Motor neuron (in vitro differentiated cells): ENCODE measurements at regions not wholly inside any gene's neighbourhood (a gene's known extent, or its start where the extent isn't known, plus 50 kb on each side); places are given as distances from the start of the nearest gene placed in this dataset.

Source experiments
- ATAC-seq, 8 experiments: fragments of 200-7000 bp; cut with Tn5 transposase; replicated peaks in 6 of 8; 2 replicates each; pipeline ENCODE4 v1.8.0; 2021; ENCODE audit warnings: mild to moderate bottlenecking in 8 of 8, moderate library complexity in 8 of 8
- H3K27ac ChIP-seq, 2 donors: fragments of 250-450 bp; sonication (Bioruptor Pico); 2 replicates each; pipeline ENCODE4 v1.9.0; 2021; ENCODE audit warnings: antibody characterized with exemption in 2 of 2, mild to moderate bottlenecking in 2 of 2, moderate library complexity in 1 of 2
- H3K4me1 ChIP-seq, 2 donors: fragments of 250-450 bp; sonication (Bioruptor Pico); replicated peaks in 1 of 2; 2 replicates each; pipeline ENCODE4 v1.6.1; 2021; ENCODE audit warnings: antibody characterized with exemption in 2 of 2, mild to moderate bottlenecking in 2 of 2, moderate library complexity in 1 of 2
- H3K4me3 ChIP-seq, 5 donors: fragments of 250-450 bp; sonication (Bioruptor Pico); 2 replicates each; pipeline ENCODE4 v1.9.0; 2021; ENCODE audit warnings: antibody characterized with exemption in 5 of 5, mild to moderate bottlenecking in 5 of 5, moderate library complexity in 4 of 5
- WGBS, 10 experiments: fragments of 450-650 bp; shearing (Covaris generic); methylation state at CpG; one replicate each; pipeline ENCODE4 v1.0.0; 2022; 5-methylcytosine and 5-hydroxymethylcytosine counted together
- in situ Hi-C, 9 experiments: fragments of 400-800 bp; cut with MboI; loops; one replicate each; pipeline ENCODE4 v1.15.0; 2021; ENCODE audit warnings: low sequenced_read_pairs in 9 of 9, low pct_unique_long_range_greater_than_20kb in 2 of 9; ENCODE audit not compliant: unreplicated experiment in 9 of 9

DNA sequence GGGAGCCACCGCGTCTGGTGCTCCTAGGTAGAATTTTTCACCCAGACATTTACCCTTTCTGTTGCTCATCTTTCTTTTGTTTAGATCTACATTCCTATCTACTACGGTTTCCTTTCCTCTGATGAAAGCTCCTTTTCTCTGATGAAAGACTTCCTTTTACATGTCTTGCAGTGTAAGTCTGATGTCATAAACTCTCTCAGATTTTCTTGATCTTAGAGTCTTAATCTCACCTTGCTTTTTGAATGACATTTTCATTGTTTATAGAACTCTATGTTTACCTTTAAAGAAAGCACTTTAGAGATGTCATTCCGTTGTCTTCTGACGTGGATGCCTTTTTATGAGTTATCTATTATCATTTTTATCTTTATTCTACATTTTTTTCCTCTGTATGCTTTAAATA is 171.8 kb upstream of the MTPN start:
- Histone ChIP-seq H3K4me1 (no peaks in the 10 kb centered on the region), H3K27ac (no peak overlapping the region), H3K4me3 (no peak overlapping the region)
- in situ Hi-C loops = no loop called here
- ATAC-seq = no peak
- WGBS, 10 experiments = 4 to 100% (median 86%) methylated on average over 1 to 5 of the region's 5 CpGs

DNA sequence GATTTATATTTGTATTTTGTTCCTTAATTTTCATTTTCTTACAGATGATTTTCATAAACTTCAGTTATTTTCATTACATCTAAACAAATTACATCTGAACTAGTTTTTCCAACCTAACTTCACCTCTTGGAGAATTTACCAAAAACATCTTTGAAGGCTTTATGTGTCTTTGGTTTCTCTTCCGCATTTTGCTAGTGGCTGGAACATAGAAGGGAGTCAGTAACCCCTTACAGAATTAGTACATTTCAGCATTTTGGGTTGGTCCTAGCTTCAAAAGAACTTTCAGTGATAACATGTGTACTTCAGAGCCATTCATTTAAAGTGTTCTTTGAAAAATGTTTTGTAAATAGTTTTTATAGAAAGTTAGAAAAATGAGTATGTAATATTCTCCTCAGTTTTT is 169.8 kb upstream of the MTPN start:
- Histone ChIP-seq H3K4me1 (no peaks in the 10 kb centered on the region), H3K27ac (no peak overlapping the region), H3K4me3 (no peak overlapping the region)
- 0 to 100% (median 100%) methylated on average over 1 of the region's 1 CpG; no CpG with 5 or more reads in 1 of the 10 experiments for WGBS, 10 experiments
- ATAC-seq = no peak
- in situ Hi-C loops = no loop called here

DNA sequence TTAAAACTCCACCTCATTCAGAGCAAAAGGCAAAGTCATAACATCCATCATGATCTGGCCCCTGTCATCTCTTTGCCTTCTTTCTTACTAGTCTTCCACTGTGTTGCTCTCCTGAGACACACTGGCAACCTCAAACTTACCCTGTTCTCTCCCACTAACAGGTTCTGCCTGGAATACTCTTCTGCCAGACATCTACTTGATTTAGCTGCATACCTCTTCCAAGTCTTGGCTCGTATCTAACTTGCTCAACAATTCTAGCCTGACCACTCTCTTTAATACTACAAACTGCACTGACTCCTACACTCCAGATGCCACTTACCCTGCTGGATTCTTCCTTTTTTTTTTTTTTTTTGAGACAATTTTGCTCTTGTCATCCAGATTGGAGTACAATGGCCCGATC is 167.0 kb upstream of the MTPN start:
- no peak overlapping the region for H3K4me3 ChIP-seq
- ATAC-seq = no peak
- in situ Hi-C loops = no loop called here
- H3K4me1 ChIP-seq = peaks cover 3 to 10% of the 10 kb centered on the region in 2 donors
- WGBS, 10 experiments = 0 to 100% (median 59%) methylated on average over 1 to 2 of the region's 2 CpGs; no CpG with 5 or more reads in 2 of the 10 experiments
- no peak overlapping the region for H3K27ac ChIP-seq

DNA sequence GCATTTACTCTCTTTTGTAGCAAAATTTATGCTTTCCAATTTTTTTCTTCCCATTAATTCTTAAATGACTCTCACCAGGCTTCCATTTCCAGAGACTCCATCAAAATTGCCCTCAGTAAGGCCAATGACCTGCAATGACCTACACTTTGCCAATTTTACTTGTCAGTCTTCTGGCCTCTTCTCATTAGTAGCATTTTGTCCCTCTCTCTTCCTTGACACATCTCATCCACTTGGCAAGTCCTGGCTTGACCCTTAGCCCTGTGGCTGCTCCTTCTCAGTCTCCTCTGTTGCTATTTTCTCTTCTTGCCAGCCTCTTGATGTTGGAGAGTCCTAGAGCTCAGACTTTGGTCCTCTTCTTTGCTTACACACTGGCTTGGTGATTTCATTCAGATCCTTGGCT is 166.1 kb upstream of the MTPN start:
- Histone ChIP-seq H3K4me3 (no peak overlapping the region), H3K4me1 (peaks cover 6 to 14% of the 10 kb centered on the region in 2 donors), H3K27ac (no peak overlapping the region)
- no peak for ATAC-seq
- in situ Hi-C loops = no loop called here

DNA sequence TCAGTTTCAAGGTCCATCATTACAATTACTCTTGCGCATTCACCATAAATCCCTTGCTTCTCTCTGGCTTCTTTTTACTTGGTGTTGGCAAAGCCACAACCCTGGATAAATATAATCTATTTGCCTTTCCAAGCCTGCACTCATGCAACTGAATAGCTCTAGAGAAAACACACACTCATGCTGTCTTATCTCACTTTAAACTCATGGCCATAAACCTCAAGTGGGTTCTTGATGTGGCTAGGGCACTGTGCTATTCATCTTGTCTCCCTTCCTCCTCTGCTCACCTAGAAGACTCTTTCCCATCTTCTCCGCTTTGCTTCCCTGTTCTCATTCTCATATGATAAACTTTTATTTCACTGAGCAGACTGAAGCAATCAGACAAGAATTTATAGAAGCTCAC is 165.4 kb upstream of the MTPN start:
- WGBS, 10 experiments = 35 to 100% (median 92%) methylated on average over 1 to 2 of the region's 2 CpGs; no CpG with 5 or more reads in 2 of the 10 experiments
- no peak for ATAC-seq
- peaks cover 6 to 14% of the 10 kb centered on the region in 2 donors for H3K4me1 ChIP-seq
- in situ Hi-C loops = no loop called here
- H3K4me3 ChIP-seq = no peak overlapping the region
- H3K27ac ChIP-seq = no peak overlapping the region

DNA sequence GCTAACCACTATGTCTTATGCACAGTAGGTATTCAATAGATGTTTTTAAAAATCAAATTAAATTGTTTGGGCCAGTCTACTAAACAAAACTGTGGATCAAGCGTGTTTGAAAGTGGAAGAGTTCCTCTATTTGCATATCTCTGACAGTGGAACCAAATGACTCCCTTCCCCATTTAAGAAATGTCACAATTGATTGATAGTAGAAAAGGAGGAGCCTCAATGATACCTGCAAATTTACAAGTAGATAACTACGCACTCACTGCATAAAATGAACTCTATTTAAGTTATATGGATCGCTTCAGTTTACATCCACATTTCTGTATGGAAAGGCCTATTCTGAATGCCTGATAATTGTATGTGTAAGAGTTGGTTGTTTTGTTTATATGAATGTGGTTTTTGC is 163.3 kb upstream of the MTPN start:
- Histone ChIP-seq H3K27ac (no peak overlapping the region), H3K4me1 (peaks cover 6 to 20% of the 10 kb centered on the region in 2 donors), H3K4me3 (no peak overlapping the region)
- in situ Hi-C loops = no loop called here
- no peak for ATAC-seq
- 0 to 100% (median 85%) methylated on average over 1 to 3 of the region's 3 CpGs; no CpG with 5 or more reads in 1 of the 10 experiments for WGBS, 10 experiments

DNA sequence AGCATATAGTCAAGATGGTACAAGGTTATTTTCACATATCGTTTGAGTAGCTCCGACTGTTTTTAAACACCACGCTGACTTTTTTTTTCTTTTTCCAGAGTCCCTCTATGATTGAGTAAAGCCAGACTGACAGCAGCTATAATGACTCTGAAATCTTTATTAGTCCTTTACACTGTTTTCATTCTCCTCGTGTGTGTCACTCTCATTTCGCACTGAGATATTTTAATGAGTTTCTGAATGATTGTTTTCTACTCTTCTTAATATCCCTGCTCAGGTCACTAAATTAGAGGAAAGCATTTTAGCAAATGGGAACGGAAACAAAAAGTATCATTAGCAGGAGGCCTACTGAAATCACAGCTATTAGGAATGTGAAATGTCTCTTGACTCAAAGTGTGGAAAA is 162.3 kb upstream of the MTPN start:
- peaks cover 6 to 23% of the 10 kb centered on the region in 2 donors for H3K4me1 ChIP-seq
- H3K4me3 ChIP-seq = no peak overlapping the region
- WGBS, 10 experiments = 2 to 90% (median 45%) methylated on average over 2 to 6 of the region's 6 CpGs
- ATAC-seq = no peak
- in situ Hi-C loops = no loop called here
- no peak overlapping the region for H3K27ac ChIP-seq

DNA sequence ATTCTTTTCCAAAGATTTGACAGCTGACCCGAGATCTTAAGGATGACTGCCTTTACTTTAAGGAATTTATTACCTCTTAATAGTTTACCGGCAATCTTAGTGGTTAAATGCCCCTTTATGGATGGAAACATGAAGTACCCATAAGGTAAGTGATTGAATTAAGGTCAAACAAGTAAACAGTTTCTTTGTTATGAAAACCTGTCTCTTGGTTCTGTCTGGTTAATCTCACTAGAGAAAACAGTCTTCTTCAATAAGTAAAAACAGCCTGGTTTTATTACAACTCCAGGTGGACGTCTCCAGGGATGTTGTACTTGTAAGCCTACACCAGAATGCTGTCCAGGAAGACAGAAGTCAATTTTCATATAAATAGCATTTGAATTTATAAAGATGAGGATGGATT is 161.8 kb upstream of the MTPN start:
- WGBS, 10 experiments = 0 to 94% (median 55%) methylated on average over 1 to 3 of the region's 3 CpGs
- Histone ChIP-seq H3K4me1 (peaks cover 6 to 23% of the 10 kb centered on the region in 2 donors), H3K27ac (no peak overlapping the region), H3K4me3 (no peak overlapping the region)
- in situ Hi-C loops = no loop called here
- ATAC-seq = no peak

DNA sequence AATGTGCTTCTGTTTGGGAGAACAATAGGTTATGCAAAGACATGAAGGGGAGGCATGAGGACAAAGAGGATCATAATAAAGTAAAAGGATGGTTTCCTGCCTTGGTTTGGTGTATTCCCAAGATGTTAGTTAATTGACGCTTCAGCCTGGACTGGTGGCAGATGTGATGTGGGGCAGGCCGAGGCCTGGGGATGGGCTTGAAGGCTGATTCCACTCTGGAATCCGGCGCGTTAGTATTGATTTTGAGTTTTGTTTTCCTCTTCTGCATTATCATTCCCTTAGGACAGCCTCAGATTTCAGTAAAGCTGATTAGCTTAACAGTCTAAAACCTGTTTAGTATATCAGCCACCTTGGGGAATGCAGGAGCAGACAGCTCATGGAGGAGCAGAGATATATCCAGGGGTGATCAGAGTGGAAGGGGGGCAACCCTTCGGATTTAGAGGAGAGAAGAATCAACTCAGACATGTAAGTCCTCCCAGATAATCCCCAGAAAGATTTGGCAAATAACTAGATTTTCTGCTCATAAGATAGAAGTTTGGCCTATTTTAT is 159.8 kb upstream of the MTPN start:
- whole genome bisulfite sequencing, 10 experiments = 0 to 81% (median 55%) methylated on average over 1 to 5 of the region's 6 CpGs; no CpG with 5 or more reads in 2 of the 10 experiments
- in situ Hi-C loops = no loop called here

DNA sequence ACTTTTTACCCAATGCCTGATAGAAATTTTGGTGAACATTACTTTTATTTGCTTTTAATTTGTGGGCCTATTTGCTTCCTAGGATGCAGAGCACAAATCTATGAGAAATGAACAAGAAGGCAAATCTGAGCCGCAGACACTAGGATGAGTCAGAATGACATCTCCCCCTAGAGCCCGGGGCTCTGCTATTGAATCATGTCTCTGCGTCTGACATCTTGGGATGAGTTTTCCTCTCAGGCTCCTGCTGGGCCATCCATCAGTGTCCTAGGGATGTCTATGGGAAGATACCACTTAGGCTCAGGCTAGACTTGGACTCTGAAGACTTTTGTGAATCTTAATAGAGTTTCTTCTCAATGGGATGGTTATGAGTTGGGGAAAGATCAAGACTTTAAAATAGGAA is 157.3 kb upstream of the MTPN start:
- no peak overlapping the region for H3K27ac ChIP-seq
- in situ Hi-C loops = no loop called here
- WGBS, 10 experiments = 0 to 33% (median 20%) methylated on average over 1 to 3 of the region's 3 CpGs; no CpG with 5 or more reads in 3 of the 10 experiments

More for the DNA sequence above, 159.8 kb upstream of the MTPN start:
- Histone ChIP-seq H3K4me3 (no peak overlapping the region), H3K4me1 (peaks cover 6 to 26% of the 10 kb centered on the region in 2 donors), H3K27ac (no peak overlapping the region)
- ATAC-seq = no peak

DNA sequence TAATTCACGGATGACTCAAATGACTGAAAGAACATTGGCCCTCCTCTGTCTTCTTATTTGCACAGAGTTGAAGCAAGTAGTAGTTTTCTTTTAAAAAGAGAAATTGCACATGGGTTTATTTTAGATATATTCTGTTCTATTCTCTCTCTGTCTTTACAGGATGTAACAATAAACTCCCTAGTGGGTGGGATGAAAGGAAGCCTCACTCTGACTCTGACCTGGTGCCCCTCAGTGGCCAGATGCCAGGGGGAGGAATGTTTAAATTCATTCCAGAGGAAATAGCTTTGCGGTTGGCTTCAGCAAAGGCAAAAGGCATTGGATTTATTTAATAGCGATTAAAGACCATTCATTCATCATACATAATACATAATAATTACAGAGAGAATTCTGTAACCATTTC is 156.4 kb upstream of the MTPN start:
- no peak for ATAC-seq
- Histone ChIP-seq H3K4me3 (no peak overlapping the region), H3K4me1 (peaks cover 0 to 11% of the 10 kb centered on the region in 2 donors), H3K27ac (no peak overlapping the region)
- in situ Hi-C loops = no loop called here
- 0 to 92% (median 60%) methylated on average over 1 to 3 of the region's 3 CpGs; no CpG with 5 or more reads in 1 of the 10 experiments for WGBS, 10 experiments

More for the DNA sequence above, 157.3 kb upstream of the MTPN start:
- Histone ChIP-seq H3K4me1 (peaks cover 4 to 19% of the 10 kb centered on the region in 2 donors), H3K4me3 (no peak overlapping the region)
- peak in 5 of 8 experiments; percentile 85 to 100 (median 92) for ATAC-seq

DNA sequence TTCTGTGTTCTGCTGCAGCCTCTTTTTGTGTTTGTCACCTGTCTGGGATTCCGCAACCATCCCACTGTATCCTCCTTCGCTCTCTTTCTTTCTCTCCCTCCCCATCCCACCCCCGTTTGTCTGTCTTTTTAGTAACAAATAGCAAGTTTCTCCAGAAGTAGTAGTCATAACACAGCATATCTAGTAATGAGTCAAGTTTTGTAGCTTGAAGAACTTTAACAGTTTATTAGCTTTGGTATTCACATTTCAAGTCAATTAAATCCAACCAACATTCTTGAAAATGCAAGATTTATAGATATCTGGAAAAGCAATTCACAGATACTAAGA is 154.1 kb upstream of the MTPN start:
- Histone ChIP-seq H3K4me1 (peaks cover 0 to 6% of the 10 kb centered on the region in 2 donors), H3K27ac (no peak overlapping the region), H3K4me3 (no peak overlapping the region)
- ATAC-seq = no peak
- in situ Hi-C loops = no loop called here
- WGBS, 10 experiments = 30 to 100% (median 83%) methylated on average over 1 to 3 of the region's 3 CpGs; no CpG with 5 or more reads in 4 of the 10 experiments

DNA sequence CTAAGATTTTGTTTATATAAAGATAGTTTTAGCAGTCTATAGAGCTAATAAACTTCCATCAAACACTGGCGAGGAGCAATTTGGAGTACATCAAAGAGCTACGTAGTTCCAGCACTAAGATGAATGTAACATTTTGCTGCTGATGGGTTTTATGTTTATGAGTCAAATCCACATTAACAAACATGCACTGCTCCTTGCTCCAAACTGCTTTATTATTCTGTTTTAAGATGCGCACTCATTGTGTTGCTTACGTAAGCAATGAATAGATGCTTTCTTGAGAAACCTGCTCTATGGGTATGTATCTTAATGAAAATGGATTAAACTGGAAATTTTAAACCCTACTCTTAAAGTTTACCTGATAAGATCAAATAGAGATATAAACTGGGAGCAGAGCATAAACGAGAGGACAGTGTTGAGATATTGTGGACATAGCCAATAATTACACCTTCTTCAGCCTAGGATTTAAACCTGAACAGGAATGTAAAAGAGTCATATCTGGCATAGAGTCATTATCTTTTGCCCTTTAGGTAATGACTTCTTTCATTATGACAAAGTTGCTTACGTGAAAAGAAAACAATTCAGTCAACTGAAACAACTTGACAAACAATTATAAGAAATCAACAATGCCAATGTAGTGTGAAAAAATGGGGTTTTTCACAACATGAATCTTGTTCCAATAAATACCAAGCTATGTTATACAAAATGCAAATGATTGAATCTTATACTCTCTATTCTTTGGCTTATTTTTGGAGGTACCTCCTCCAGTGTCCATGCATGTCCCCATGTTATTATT is 153.5 kb upstream of the MTPN start:
- 2 to 100% (median 77%) methylated on average over 1 to 6 of the region's 6 CpGs for WGBS, 10 experiments
- peaks cover 0 to 6% of the 10 kb centered on the region in 2 donors for H3K4me1 ChIP-seq
- H3K4me3 ChIP-seq = no peak overlapping the region
- in situ Hi-C loops = no loop called here
- ATAC-seq = peak in 2 of 8 experiments; percentile 31 to 37
- no peak overlapping the region for H3K27ac ChIP-seq

DNA sequence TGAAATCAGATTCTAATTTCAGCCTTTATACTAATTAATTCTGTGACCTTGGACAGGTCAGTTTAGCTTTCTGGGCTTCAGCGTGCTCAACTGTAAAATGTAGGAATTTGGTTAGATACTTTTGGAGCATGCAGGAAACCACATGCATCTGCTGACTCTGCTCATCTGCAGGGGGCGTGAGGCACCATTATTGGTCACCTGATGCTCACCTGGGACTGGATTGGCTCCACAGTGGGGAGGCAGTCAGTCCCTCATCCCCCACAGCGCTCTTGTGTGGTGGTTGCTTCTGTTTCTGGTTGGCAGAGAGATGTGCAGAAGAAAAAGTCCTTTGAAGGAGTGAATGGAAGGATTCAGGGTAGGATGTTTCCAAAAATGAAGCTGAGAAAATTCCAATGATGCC is 150.9 kb upstream of the MTPN start:
- no peak for ATAC-seq
- WGBS, 10 experiments = 0 to 65% (median 40%) methylated on average over 1 to 3 of the region's 3 CpGs; no CpG with 5 or more reads in 3 of the 10 experiments
- Histone ChIP-seq H3K4me3 (no peak overlapping the region), H3K4me1 (no peaks in the 10 kb centered on the region), H3K27ac (no peak overlapping the region)
- in situ Hi-C loops = no loop called here
